GM23338 (cell line): ENCODE measurements at regions not wholly inside any gene's neighbourhood (a gene's known extent, or its start where the extent isn't known, plus 50 kb on each side); places are given as distances from the start of the nearest gene placed in this dataset.

Experiments used
- ATAC-seq: fragments of 200-7000 bp; cut with Tn5 transposase; 3 replicates; pipeline ENCODE4 v1.9.1; 2020
- DNase-seq: peaks from one replicate; pipeline ENCODE4 v3.0.0-alpha.2; 2015; ENCODE audit warnings: low spot score
- H2AFZ ChIP-seq: fragments of 200-600 bp; sonication (generic); 2 replicates; pipeline ENCODE4 v1.8.0; 2016; ENCODE audit warnings: antibody characterized with exemption, mild to moderate bottlenecking, moderate library complexity
- H3F3A ChIP-seq: fragments of 200-600 bp; sonication (generic); replicated peaks from 2 replicates; pipeline ENCODE4 v1.8.0; 2017; ENCODE audit warnings: antibody characterized with exemption, mixed run types, low read depth
- H3K27ac ChIP-seq: fragments of 200-600 bp; sonication (generic); 2 replicates; pipeline ENCODE4 v1.6.1; 2016; ENCODE audit warnings: low read depth
- H3K27me3 ChIP-seq: fragments of 200-600 bp; sonication (generic); 2 replicates; pipeline ENCODE4 v1.8.0; 2016; ENCODE audit warnings: mild to moderate bottlenecking, mixed run types, moderate library complexity; ENCODE audit not compliant: insufficient read depth
- H3K36me3 ChIP-seq: fragments of 200-600 bp; sonication (generic); 2 replicates; pipeline ENCODE4 v1.8.0; 2016; ENCODE audit warnings: mild to moderate bottlenecking; ENCODE audit not compliant: insufficient read depth
- H3K4me1 ChIP-seq: fragments of 200-600 bp; sonication (generic); 2 replicates; pipeline ENCODE4 v1.8.0; 2016; ENCODE audit warnings: mild to moderate bottlenecking, moderate library complexity; ENCODE audit not compliant: insufficient read depth
- H3K4me2 ChIP-seq: fragments of 200-600 bp; sonication (generic); 2 replicates; pipeline ENCODE4 v1.7.1; 2017; ENCODE audit warnings: mixed run types
- H3K4me3 ChIP-seq: fragments of 200-600 bp; sonication (generic); 2 replicates; pipeline ENCODE4 v1.6.1; 2016; ENCODE audit warnings: mixed run types
- H3K79me2 ChIP-seq: fragments of 200-600 bp; sonication (generic); replicated peaks from 2 replicates; pipeline ENCODE4 v1.8.0; 2017; ENCODE audit warnings: mild to moderate bottlenecking; ENCODE audit not compliant: insufficient read depth
- H3K9me2 ChIP-seq: fragments of 200-600 bp; sonication (generic); 2 replicates; pipeline ENCODE4 v1.8.0; 2017; ENCODE audit not compliant: insufficient read depth
- H4K20me1 ChIP-seq: fragments of 200-600 bp; sonication (generic); replicated peaks from 2 replicates; pipeline ENCODE4 v1.8.0; 2017; ENCODE audit warnings: mild to moderate bottlenecking; ENCODE audit not compliant: insufficient read depth
- H3K27ac Mint-ChIP-seq: 2 replicates; pipeline ENCODE4 v1.8.0; 2020; ENCODE audit warnings: inconsistent platforms, mild to moderate bottlenecking, moderate library complexity, mixed read lengths
- H3K27me3 Mint-ChIP-seq: 3 replicates; pipeline ENCODE4 v1.8.0; 2022; ENCODE audit warnings: low read depth, mild to moderate bottlenecking, moderate library complexity, mixed read lengths, inconsistent platforms; ENCODE audit not compliant: insufficient read depth, poor library complexity
- H3K36me3 Mint-ChIP-seq: 3 replicates; pipeline ENCODE4 v1.8.0; 2021; ENCODE audit warnings: low read depth, mild to moderate bottlenecking, inconsistent platforms, moderate library complexity, mixed read lengths
- H3K4me1 Mint-ChIP-seq: 3 replicates; pipeline ENCODE4 v1.8.0; 2020; ENCODE audit warnings: mild to moderate bottlenecking, inconsistent platforms, mixed read lengths
- H3K4me3 Mint-ChIP-seq: 3 replicates; pipeline ENCODE4 v1.8.0; 2021; ENCODE audit warnings: moderate library complexity, mild to moderate bottlenecking, inconsistent platforms, mixed read lengths
- H3K9me3 Mint-ChIP-seq: 3 replicates; pipeline ENCODE4 v1.8.0; 2020; ENCODE audit warnings: moderate library complexity, mild to moderate bottlenecking, inconsistent platforms, mixed read lengths
- CREB1 ChIP-seq: fragments of 250-450 bp; sonication (Bioruptor Pico); IDR thresholded peaks from 2 replicates; pipeline ENCODE4 v1.5.0; 2020; ENCODE audit warnings: low read depth, mild to moderate bottlenecking, moderate library complexity
- CTCF ChIP-seq, 2 experiments: fragments of 200-600 bp in 1 of 2; sonication (generic) in 1 of 2; conservative IDR thresholded peaks; 2 replicates each; pipeline versions ENCODE4 v1.5.1 to v1.6.1; 2016 to 2017; ENCODE audit warnings: antibody characterized with exemption in 2 of 2, low read depth in 2 of 2, mild to moderate bottlenecking in 2 of 2, moderate library complexity in 1 of 2
- EZH2phosphoT487 ChIP-seq: fragments of 200-600 bp; sonication (generic); IDR thresholded peaks from one replicate; pipeline ENCODE4 v1.8.1; 2018; ENCODE audit warnings: antibody characterized with exemption; ENCODE audit not compliant: unreplicated experiment
- JUNB ChIP-seq: IDR thresholded peaks from one replicate; pipeline ENCODE4 v1.6.1; 2016; ENCODE audit warnings: antibody characterized with exemption; ENCODE audit not compliant: unreplicated experiment
- NANOG ChIP-seq: IDR thresholded peaks from 2 replicates; pipeline ENCODE4 v1.6.1; 2016; ENCODE audit warnings: antibody characterized with exemption, borderline replicate concordance
- POLR2AphosphoS5 ChIP-seq: IDR thresholded peaks from 2 replicates; pipeline ENCODE4 v1.6.1; 2016; ENCODE audit warnings: antibody characterized with exemption, low read depth
- STAT1 ChIP-seq: IDR thresholded peaks from one replicate; pipeline ENCODE4 v1.6.1; 2016; ENCODE audit warnings: antibody characterized with exemption; ENCODE audit not compliant: unreplicated experiment
- ZNF114 ChIP-seq: fragments of 250-450 bp; sonication (Bioruptor Pico); IDR thresholded peaks from 2 replicates; pipeline ENCODE4 v1.5.0; 2020; ENCODE audit warnings: mild to moderate bottlenecking, moderate library complexity
- TF ChIP-seq, protein P1 (sequence below): fragments of 250-450 bp; sonication (Bioruptor Pico); IDR thresholded peaks from 2 replicates; pipeline ENCODE4 v1.5.0; 2020; ENCODE audit warnings: mild to moderate bottlenecking, moderate library complexity

DNA sequence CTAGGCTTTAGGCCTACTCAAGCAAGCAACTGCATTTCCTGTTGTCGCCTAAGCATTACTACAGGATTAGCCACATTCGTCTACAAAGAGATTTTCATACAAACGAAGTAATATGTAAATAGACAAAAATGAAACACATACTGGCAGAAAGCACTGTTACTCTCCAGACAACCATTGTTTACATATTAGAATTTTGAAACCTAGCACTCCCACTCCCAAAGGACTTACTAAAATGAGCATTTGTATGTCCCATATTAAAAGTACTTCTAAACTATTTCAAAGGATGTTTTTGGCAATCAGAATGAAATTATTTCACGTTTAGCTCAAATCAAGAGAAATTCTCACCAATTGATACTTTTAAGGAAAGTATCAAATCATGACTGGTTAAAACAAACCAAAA lies 570.8 kb downstream of the PRR32 start (continued):
- TF ChIP-seq, protein P1, sequence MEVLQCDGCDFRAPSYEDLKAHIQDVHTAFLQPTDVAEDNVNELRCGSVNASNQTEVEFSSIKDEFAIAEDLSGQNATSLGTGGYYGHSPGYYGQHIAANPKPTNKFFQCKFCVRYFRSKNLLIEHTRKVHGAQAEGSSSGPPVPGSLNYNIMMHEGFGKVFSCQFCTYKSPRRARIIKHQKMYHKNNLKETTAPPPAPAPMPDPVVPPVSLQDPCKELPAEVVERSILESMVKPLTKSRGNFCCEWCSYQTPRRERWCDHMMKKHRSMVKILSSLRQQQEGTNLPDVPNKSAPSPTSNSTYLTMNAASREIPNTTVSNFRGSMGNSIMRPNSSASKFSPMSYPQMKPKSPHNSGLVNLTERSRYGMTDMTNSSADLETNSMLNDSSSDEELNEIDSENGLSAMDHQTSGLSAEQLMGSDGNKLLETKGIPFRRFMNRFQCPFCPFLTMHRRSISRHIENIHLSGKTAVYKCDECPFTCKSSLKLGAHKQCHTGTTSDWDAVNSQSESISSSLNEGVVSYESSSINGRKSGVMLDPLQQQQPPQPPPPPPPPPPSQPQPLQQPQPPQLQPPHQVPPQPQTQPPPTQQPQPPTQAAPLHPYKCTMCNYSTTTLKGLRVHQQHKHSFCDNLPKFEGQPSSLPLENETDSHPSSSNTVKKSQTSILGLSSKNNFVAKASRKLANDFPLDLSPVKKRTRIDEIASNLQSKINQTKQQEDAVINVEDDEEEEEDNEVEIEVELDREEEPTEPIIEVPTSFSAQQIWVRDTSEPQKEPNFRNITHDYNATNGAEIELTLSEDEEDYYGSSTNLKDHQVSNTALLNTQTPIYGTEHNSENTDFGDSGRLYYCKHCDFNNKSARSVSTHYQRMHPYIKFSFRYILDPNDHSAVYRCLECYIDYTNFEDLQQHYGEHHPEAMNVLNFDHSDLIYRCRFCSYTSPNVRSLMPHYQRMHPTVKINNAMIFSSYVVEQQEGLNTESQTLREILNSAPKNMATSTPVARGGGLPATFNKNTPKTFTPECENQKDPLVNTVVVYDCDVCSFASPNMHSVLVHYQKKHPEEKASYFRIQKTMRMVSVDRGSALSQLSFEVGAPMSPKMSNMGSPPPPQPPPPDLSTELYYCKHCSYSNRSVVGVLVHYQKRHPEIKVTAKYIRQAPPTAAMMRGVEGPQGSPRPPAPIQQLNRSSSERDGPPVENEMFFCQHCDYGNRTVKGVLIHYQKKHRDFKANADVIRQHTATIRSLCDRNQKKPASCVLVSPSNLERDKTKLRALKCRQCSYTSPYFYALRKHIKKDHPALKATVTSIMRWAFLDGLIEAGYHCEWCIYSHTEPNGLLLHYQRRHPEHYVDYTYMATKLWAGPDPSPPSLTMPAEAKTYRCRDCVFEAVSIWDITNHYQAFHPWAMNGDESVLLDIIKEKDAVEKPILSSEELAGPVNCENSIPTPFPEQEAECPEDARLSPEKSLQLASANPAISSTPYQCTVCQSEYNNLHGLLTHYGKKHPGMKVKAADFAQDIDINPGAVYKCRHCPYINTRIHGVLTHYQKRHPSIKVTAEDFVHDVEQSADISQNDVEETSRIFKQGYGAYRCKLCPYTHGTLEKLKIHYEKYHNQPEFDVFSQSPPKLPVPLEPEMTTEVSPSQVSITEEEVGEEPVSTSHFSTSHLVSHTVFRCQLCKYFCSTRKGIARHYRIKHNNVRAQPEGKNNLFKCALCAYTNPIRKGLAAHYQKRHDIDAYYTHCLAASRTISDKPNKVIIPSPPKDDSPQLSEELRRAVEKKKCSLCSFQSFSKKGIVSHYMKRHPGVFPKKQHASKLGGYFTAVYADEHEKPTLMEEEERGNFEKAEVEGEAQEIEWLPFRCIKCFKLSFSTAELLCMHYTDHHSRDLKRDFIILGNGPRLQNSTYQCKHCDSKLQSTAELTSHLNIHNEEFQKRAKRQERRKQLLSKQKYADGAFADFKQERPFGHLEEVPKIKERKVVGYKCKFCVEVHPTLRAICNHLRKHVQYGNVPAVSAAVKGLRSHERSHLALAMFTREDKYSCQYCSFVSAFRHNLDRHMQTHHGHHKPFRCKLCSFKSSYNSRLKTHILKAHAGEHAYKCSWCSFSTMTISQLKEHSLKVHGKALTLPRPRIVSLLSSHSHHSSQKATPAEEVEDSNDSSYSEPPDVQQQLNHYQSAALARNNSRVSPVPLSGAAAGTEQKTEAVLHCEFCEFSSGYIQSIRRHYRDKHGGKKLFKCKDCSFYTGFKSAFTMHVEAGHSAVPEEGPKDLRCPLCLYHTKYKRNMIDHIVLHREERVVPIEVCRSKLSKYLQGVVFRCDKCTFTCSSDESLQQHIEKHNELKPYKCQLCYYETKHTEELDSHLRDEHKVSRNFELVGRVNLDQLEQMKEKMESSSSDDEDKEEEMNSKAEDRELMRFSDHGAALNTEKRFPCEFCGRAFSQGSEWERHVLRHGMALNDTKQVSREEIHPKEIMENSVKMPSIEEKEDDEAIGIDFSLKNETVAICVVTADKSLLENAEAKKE (CRISPR knock-in tag), result no peak

DNA sequence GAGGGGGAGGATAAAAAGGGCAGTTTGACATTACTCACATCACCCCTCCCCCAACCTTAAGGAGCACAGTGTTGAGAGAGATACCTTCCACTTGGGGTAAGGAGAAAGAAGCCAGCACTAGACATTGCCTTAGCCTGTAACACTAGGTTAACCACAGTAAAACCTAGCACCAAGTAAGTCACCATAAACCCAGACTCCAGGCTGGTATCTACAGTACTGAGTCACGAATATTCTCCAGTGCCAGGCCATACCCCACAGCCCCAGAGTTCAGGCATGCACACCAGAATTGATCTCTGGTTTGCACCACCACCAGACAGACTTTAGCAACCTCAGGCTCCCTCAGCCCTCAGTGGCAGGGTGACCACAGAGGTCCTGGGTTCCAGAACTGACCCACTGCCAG lies 570.4 kb downstream of the PRR32 start:
- Histone ChIP-seq H2AFZ (no peak overlapping the region), H3K27ac (no peak overlapping the region), H3K9me2 (no peaks in the 10 kb centered on the region), H3K4me2 (no peak overlapping the region), H3K36me3 (no peaks in the 10 kb centered on the region), H4K20me1 (no peaks in the 10 kb centered on the region), H3K4me1 (no peaks in the 10 kb centered on the region), H3F3A (no peaks in the 10 kb centered on the region), H3K27me3 (no peaks in the 10 kb centered on the region), H3K4me3 (no peak overlapping the region), H3K79me2 (no peaks in the 10 kb centered on the region)
- Mint-ChIP-seq H3K36me3 (no peaks in the 10 kb centered on the region), H3K4me1 (no peaks in the 10 kb centered on the region), H3K27me3 (no peaks in the 10 kb centered on the region), H3K27ac (no peak overlapping the region), H3K4me3 (no peak overlapping the region), H3K9me3 (no peaks in the 10 kb centered on the region; the same call in 2 of the 3 replicates)
- DNase-seq, result no peak
- no peak for ATAC-seq
- TF ChIP-seq CREB1 (no peak), EZH2phosphoT487 (no peak), JUNB (no peak), NANOG (no peak), POLR2AphosphoS5 (no peak), ZNF114 (CRISPR knock-in tag) (no peak), CTCF (conservative IDR thresholded peaks at IDR 0.05; ENCODE audit: low read depth in 2 of 2) (no peak), STAT1 (no peak)
- TF ChIP-seq, protein P1 (CRISPR knock-in tag), result no peak
